ENCODE measurements at regions not wholly inside any gene's neighbourhood (a gene's known extent, or its start where the extent isn't known, plus 50 kb on each side); places are given as distances from the start of the nearest gene placed in this dataset.
"Not testable (repeated sequence)": the region's sequence is repeated elsewhere in the genome, so short reads cannot be mapped to it uniquely, and the experiment has no call there.

DNA sequence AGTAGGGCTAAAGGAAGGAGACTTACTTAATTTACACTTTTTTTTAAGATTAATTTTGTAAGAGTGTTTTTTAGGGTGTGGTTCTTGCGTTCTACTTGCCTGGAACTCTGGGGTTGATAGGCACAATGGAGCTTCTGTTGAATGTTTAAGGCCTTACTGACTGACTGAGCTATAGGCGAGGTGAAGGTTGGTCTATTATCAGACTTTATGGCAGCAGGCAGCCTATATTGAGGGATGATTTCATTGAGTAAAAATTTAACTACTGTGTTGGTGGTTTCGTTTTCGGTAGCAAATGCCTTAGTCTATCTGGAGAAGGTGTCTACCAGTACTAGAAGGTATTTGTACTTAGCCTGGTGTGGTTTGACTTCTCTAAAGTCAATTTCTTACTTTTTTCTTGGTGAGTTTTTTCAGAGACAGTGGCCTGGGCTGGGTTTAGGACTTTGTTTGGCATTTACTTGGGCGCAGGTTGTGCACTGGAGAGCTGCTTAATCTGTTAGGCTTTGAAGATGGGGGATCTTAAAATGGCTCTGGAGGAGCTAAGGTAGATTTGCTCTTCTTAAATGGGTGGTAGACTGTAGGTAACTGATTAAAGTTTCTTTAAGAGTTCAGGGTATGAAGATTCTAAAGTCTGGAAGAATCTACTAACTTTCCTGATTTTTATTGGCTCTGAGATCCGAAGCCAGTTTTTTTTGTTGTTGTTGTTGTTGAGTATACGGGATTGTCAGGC, 164.5 kb upstream of the CCZ1B start:
- H3K4me1 ChIP-seq (ENCODE audit: control insufficient read depth in 1 of 2, insufficient read depth in 1 of 2, low read depth in 1 of 2, low read length in 1 of 2); H3K27me3 ChIP-seq; H3K9me3 ChIP-seq; H3K27ac ChIP-seq; H3K36me3 ChIP-seq; H3K4me3 ChIP-seq (ENCODE audit: low read depth in 1 of 2, low read length in 1 of 2): not testable (repeated sequence)

DNA sequence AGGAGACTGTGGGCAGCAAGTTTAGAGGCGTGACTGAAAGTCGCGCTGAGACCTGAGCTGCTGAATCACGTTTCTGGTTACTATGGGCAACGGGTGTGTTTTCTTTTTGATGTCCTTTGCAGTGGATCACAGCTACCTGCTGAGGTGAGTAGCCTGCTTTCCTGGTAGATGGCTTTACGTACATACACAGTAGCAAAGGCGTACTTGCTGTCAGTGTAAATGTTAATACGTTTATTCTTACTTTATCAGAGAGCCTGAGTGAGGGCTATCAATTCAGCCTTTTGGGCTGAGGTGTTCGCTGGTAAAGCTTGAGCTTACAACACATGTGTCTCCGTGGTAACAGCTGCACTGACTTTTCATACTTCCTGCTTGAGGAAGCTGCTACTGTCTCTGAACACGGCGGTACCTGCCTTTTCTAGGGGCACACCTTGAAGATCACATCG, 165.1 kb upstream of the CCZ1B start:
- not testable (repeated sequence) for H3K27ac ChIP-seq; H3K4me1 ChIP-seq (ENCODE audit: control insufficient read depth in 1 of 2, insufficient read depth in 1 of 2, low read depth in 1 of 2, low read length in 1 of 2); H3K4me3 ChIP-seq (ENCODE audit: low read depth in 1 of 2, low read length in 1 of 2); H3K36me3 ChIP-seq; H3K9me3 ChIP-seq; H3K27me3 ChIP-seq

DNA sequence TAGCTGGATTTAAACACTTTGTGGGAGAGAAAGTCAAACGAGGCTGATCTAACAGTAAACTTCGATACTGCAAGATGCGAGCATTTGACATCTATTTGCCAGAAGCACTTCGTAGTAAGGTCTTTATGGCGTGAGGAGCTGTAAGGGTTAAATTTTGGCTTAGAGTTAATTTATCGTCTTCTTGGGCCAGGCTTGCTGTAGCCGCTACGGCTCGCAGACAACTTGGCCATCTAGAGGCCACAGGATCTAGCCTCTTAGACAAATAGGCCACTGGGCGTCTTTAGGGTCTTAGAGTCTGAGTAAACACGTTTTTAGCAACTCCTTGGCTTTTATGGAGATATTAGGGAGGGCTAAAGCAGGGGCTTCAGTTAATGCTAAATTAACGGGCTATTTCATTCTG, 165.6 kb upstream of the CCZ1B start:
- not testable (repeated sequence) for H3K27me3 ChIP-seq; H3K4me3 ChIP-seq (ENCODE audit: low read depth in 1 of 2, low read length in 1 of 2); H3K9me3 ChIP-seq

DNA sequence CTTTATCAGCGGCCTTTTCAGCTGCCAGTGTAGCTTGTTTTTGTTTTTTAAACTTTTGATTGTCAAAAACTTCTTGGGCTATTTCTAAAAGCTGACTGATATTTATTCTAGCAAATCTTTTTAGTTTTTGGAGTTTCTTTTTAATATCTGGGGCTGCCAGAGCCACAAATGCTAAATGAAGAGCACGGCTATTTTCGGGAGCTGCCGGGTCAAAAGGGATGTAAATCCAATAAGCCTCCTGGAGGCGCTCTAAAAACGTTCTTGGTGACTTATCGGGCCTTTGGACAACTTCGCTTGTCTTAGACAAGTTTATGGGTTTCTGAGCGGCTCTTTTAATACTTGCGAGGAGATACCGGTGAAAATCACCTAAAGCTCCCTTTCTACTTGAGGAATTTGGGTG, 166.1 kb upstream of the CCZ1B start:
- not testable (repeated sequence) for H3K9me3 ChIP-seq; H3K27me3 ChIP-seq; H3K4me3 ChIP-seq (ENCODE audit: low read depth in 1 of 2, low read length in 1 of 2); H3K4me1 ChIP-seq (ENCODE audit: control insufficient read depth in 1 of 2, insufficient read depth in 1 of 2, low read depth in 1 of 2, low read length in 1 of 2); H3K36me3 ChIP-seq; H3K27ac ChIP-seq

More for the DNA sequence above, 165.6 kb upstream of the CCZ1B start:
- not testable (repeated sequence) for H3K4me1 ChIP-seq (ENCODE audit: control insufficient read depth in 1 of 2, insufficient read depth in 1 of 2, low read depth in 1 of 2, low read length in 1 of 2); H3K36me3 ChIP-seq; H3K27ac ChIP-seq

DNA sequence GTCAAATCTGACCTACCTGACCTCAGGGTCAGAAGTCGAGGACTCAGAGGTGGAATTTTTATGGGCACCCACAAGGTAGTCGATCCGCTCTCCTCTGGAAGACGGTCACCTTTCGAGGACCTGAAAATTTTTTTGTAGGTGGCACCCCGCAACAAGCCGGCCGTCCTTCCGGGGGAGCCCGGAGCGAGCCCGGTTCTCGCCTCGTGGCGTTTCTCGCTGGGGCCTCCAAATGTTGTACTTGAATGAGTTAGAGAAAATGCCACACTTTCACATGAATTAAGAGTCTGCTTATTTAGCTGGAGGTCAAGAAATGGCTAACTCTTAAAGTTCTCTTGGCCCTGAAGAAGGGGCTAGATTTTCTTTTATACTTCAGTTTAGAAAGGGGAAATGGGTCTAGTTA, 169.0 kb upstream of the CCZ1B start:
- not testable (repeated sequence) for H3K27me3 ChIP-seq; H3K4me1 ChIP-seq (ENCODE audit: control insufficient read depth in 1 of 2, insufficient read depth in 1 of 2, low read depth in 1 of 2, low read length in 1 of 2); H3K36me3 ChIP-seq; H3K9me3 ChIP-seq; H3K27ac ChIP-seq; H3K4me3 ChIP-seq (ENCODE audit: low read depth in 1 of 2, low read length in 1 of 2)

DNA sequence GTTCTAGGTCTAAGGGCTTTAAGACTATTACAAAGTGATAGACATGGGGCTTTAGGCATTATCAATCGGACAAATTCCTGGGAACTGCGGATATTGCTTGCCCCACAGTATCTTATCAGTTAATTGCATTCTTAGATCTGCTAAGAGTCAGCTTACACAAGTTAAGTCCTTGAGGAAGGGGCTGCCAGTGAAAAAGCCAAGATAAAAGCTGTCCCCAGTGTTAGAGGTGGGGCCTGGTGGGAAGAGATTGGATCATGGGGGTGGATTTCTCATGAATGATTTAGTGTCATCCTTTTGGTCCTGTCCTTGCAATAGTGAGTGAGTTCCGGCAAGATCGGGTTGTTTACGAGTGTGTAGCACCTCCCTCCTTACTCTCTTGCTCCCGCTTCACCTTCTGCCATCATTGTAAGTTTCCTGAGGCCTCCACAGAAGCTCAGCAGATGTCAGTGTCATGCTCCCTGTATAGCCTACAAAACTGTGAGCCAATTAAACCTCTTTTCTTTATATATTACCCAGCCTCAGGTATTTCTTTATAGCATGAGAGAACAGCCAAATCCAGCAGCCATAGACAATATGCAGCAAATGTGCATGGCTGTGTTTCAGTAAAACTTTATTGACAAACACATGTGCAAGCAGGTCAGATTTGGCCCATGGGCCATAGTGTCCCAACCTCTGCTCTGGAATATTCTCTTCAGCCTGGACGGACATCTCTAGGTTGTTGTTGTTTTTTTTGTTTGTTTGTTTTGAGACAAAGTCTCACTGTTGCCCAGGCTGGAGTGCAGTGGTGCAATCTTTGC, 169.6 kb upstream of the CCZ1B start:
- not testable (repeated sequence) for H3K4me1 ChIP-seq (ENCODE audit: control insufficient read depth in 1 of 2, insufficient read depth in 1 of 2, low read depth in 1 of 2, low read length in 1 of 2); H3K27ac ChIP-seq; H3K36me3 ChIP-seq; H3K4me3 ChIP-seq (ENCODE audit: low read depth in 1 of 2, low read length in 1 of 2); H3K9me3 ChIP-seq; H3K27me3 ChIP-seq

DNA sequence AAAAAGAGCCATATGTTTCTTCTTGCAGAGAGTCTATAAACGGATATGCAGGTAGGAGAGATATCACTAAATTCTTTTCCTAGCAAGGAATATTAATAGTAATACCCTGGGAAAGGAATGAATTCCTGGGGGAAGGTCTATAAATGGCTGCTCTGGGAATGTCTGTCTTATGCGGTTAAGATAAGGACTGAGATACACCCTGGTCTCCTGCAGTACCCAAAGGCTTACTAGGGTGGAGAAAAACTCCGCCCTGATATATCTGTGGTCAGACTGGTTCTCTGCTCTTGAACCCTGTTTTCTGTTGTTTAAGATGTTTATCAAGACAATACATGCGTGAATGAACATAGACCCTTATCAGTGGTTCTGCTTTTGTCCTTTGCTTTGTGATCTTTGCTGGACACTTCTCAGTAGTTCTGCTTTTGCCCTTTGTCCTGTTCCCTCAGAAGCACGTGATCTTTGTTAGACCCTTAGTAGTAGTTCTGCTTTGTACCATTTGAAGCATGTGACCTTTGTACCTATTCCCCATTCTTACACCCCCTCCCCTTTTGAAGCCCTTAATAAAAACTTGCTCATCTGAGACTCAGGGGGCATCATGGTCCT, 173.1 kb upstream of the CCZ1B start:
- H3K4me1 ChIP-seq (ENCODE audit: control insufficient read depth in 1 of 2, insufficient read depth in 1 of 2, low read depth in 1 of 2, low read length in 1 of 2); H3K27ac ChIP-seq; H3K4me3 ChIP-seq (ENCODE audit: low read depth in 1 of 2, low read length in 1 of 2); H3K9me3 ChIP-seq; H3K36me3 ChIP-seq; H3K27me3 ChIP-seq: not testable (repeated sequence)

DNA sequence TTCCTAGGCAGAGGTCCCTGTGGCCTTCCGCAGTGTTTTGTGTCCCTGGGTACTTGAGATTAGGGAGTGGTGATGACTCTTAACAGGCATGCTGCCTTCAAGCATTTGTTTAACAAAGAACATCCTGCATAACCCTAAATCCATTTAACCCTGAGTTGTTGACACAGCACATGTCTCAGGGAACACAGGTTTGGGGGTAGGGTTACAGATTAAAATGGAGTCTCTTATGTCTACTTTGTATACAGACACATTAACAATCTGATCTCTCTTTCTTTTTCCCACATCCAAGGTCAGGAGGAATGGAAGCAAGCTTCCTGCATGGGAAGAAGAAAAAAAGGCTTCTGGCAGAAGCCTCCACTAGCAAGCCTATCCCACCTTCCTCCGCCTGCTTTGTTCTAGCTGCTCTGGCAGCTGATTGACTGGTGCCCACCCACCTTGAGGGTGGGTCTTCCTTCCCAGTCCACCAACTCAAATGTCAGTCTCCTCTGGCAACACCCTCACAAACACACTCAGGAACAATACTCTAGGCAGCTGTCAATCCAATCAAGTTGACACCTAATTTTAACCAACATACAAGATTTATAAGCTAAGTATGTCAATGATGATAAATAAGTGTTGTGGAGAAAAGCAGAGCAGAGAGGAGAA, 176.5 kb upstream of the CCZ1B start:
- TF ChIP-seq, protein P1, sequence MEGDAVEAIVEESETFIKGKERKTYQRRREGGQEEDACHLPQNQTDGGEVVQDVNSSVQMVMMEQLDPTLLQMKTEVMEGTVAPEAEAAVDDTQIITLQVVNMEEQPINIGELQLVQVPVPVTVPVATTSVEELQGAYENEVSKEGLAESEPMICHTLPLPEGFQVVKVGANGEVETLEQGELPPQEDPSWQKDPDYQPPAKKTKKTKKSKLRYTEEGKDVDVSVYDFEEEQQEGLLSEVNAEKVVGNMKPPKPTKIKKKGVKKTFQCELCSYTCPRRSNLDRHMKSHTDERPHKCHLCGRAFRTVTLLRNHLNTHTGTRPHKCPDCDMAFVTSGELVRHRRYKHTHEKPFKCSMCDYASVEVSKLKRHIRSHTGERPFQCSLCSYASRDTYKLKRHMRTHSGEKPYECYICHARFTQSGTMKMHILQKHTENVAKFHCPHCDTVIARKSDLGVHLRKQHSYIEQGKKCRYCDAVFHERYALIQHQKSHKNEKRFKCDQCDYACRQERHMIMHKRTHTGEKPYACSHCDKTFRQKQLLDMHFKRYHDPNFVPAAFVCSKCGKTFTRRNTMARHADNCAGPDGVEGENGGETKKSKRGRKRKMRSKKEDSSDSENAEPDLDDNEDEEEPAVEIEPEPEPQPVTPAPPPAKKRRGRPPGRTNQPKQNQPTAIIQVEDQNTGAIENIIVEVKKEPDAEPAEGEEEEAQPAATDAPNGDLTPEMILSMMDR (IDR thresholded peaks at IDR 0.05), result no peak
- H3K9me3 ChIP-seq, result no peaks in the 10 kb centered on the region
- no peak overlapping the region for H3K4me3 ChIP-seq (ENCODE audit: low read depth in 1 of 2, low read length in 1 of 2)
- H3K27ac ChIP-seq, result no peak overlapping the region
- no peaks in the 10 kb centered on the region for H3K4me1 ChIP-seq (ENCODE audit: control insufficient read depth in 1 of 2, insufficient read depth in 1 of 2, low read depth in 1 of 2, low read length in 1 of 2)
- H3K27me3 ChIP-seq, result no peaks in the 10 kb centered on the region
- H3K36me3 ChIP-seq, result no peaks in the 10 kb centered on the region

DNA sequence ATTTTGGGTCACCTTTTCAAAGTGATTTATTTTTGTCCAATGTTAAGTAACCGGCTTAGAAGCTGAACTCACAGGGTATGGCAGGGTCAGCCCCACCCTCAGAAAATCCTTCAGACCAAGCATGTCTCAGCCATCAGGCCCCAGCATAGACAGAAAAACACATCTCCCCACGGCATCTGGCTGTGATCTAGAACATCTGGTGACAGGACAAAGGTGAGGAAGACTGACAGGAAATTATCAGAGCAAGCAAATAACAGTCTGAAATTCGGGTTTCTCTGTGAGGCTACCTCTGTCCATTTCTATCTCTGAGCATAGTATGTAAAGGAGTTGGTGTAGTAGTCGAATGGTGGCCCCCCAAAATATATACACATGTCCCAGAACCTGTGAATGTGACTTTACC, 177.0 kb upstream of the C1GALT1 start:
- Histone ChIP-seq H3K27ac (no peak overlapping the region), H3K4me1 (ENCODE audit: control insufficient read depth in 1 of 2, insufficient read depth in 1 of 2, low read depth in 1 of 2, low read length in 1 of 2) (no peaks in the 10 kb centered on the region), H3K4me3 (ENCODE audit: low read depth in 1 of 2, low read length in 1 of 2) (no peak overlapping the region), H3K27me3 (no peaks in the 10 kb centered on the region), H3K36me3 (no peaks in the 10 kb centered on the region), H3K9me3 (no peaks in the 10 kb centered on the region)
- TF ChIP-seq, protein P1 (IDR thresholded peaks at IDR 0.05), result no peak

DNA sequence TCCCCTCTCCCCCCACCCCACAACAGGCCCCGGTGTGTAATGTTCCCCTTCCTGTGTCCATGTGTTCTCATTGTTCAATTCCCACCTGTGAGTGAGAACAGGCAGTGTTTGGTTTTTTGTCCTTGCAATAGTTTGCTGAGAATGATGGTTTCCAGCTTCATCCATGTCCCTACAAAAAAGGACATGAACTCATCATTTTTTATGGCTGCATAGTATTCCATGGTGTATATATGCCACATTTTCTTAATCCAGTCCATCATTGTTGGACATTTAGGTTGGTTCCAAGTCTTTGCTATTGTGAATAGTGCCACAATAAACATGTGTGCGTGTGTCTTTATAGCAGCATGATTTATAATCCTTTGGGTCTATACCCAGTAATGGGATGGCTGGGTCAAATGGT, 176.4 kb upstream of the C1GALT1 start:
- not testable (repeated sequence) for H3K36me3 ChIP-seq; H3K27ac ChIP-seq; H3K9me3 ChIP-seq; H3K4me1 ChIP-seq (ENCODE audit: control insufficient read depth in 1 of 2, insufficient read depth in 1 of 2, low read depth in 1 of 2, low read length in 1 of 2); H3K27me3 ChIP-seq; H3K4me3 ChIP-seq (ENCODE audit: low read depth in 1 of 2, low read length in 1 of 2)

DNA sequence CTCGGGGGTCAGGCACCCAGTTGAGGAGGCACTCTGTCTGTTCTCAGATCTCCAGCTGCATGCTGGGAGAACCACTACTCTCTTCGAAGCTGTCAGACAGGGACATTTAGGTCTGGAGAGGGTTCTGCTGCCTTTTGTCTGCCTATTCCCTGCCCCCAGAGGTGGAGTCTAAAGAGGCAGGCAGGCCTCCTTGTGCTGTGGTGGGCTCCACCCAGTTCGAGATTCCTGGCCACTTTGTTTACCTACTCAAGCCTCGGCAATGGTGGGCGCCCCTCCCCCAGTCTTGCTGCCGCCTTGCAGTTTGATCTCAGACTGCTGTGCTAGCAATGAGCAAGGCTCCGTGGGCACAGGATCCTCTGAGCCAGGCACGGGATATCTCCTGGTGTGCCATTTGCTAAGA, 171.1 kb upstream of the C1GALT1 start:
- H3K9me3 ChIP-seq; H3K4me1 ChIP-seq (ENCODE audit: control insufficient read depth in 1 of 2, insufficient read depth in 1 of 2, low read depth in 1 of 2, low read length in 1 of 2); H3K36me3 ChIP-seq; H3K4me3 ChIP-seq (ENCODE audit: low read depth in 1 of 2, low read length in 1 of 2); H3K27ac ChIP-seq; H3K27me3 ChIP-seq: not testable (repeated sequence)

Measured in neutrophil (primary cell).